ENCODE measurements at regions not wholly inside any gene's neighbourhood (a gene's known extent, or its start where the extent isn't known, plus 50 kb on each side); places are given as distances from the start of the nearest gene placed in this dataset.

DNA sequence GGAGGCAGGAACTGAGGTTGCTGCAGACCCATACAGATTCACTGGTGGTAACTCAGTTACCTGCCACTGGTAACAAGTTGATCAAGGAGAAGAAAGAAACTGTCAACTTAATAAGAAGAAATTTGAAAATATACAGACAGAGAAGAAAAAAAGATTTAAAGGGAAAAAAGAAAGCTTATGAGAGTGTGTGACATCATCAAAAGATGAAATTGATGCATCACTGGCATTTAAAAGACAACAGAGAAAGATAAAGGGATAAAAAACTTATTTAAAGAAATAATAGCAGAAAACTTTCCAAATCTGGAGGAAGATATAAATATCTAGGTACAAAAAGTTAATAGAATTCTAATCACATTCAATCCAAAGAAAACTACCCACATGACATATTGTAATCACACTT, 1003.2 kb downstream of the TDRD15 start:
- TF ChIP-seq, protein P1, sequence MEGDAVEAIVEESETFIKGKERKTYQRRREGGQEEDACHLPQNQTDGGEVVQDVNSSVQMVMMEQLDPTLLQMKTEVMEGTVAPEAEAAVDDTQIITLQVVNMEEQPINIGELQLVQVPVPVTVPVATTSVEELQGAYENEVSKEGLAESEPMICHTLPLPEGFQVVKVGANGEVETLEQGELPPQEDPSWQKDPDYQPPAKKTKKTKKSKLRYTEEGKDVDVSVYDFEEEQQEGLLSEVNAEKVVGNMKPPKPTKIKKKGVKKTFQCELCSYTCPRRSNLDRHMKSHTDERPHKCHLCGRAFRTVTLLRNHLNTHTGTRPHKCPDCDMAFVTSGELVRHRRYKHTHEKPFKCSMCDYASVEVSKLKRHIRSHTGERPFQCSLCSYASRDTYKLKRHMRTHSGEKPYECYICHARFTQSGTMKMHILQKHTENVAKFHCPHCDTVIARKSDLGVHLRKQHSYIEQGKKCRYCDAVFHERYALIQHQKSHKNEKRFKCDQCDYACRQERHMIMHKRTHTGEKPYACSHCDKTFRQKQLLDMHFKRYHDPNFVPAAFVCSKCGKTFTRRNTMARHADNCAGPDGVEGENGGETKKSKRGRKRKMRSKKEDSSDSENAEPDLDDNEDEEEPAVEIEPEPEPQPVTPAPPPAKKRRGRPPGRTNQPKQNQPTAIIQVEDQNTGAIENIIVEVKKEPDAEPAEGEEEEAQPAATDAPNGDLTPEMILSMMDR (conservative IDR thresholded peaks at IDR 0.05; ENCODE audit: low read depth, low read length): no peak
- TF ChIP-seq POLR2A (IDR thresholded peaks at IDR 0.05; ENCODE audit: low read depth, low read length) (no peak), FOS (IDR thresholded peaks at IDR 0.05; ENCODE audit: low read depth, low read length) (no peak)

Data from IMR-90 (cell line).